HCT116 (cell line): ENCODE measurements at regions not wholly inside any gene's neighbourhood (a gene's known extent, or its start where the extent isn't known, plus 50 kb on each side); places are given as distances from the start of the nearest gene placed in this dataset.

ENCODE experiments used
- ATAC-seq: fragments of 200-7000 bp; cut with Tn5 transposase; 2 replicates; pipeline ENCODE4 v1.9.1; 2020; ENCODE audit warnings: mild to moderate bottlenecking, moderate library complexity
- BruUV-seq: library from RNA; stranded (reverse); fragments of 400-500 nt; replicated peaks from 2 replicates; lab custom pipeline; 2021; lab: Mats Ljungman, UMichigan
- CTCF ChIA-PET: fragments of 300-600 bp; sonication (Branson Sonifier 250); formaldehyde crosslinking; loops from one replicate; lab custom pipeline; 2021; ENCODE audit warnings: antibody characterized with exemption; lab: Charles Lee
- POLR2A ChIA-PET: fragments of 300-600, 350-600 bp; sonication (Branson Sonifier 250); formaldehyde crosslinking; loops from one replicate; lab custom pipeline; 2021; ENCODE audit warnings: antibody characterized with exemption; lab: Charles Lee
- RAD21 ChIA-PET, 2 experiments: fragments of 300-600 bp; sonication (Branson Sonifier 250); formaldehyde crosslinking; loops; one replicate each; lab custom pipeline; 2023; ENCODE audit warnings: low total read pairs in 2 of 2; ENCODE audit not compliant: uncharacterized antibody in 2 of 2, unreplicated experiment in 2 of 2, low non-redundant PET in 1 of 2; lab: Charles Lee
- DNase-seq: peaks from one replicate; pipeline ENCODE4 v3.0.0-alpha.2; 2010; ENCODE audit warnings: low read depth, low spot score
- H2AFZ ChIP-seq: fragments of 200-600 bp; shearing (Covaris generic), sonication (generic); 2 replicates; pipeline ENCODE4 v1.6.1; 2017; ENCODE audit warnings: low read depth, mixed run types, mixed read lengths, antibody characterized with exemption, low read length; ENCODE audit not compliant: poor library complexity, severe bottlenecking
- H3K27ac ChIP-seq: 2 replicates; pipeline ENCODE4 v1.5.1; 2012; ENCODE audit warnings: low read depth, low read length
- H3K27me3 ChIP-seq: fragments of 200-600 bp; sonication (generic); 2 replicates; pipeline ENCODE4 v1.6.1; 2016; ENCODE audit warnings: mixed run types, low read length, mixed read lengths; ENCODE audit not compliant: insufficient read depth
- H3K36me3 ChIP-seq, 2 experiments: fragments of 200-500 bp in 1 of 2; fragments of 200-600 bp in 1 of 2; sonication (Bioruptor generic) in 1 of 2; sonication (generic) in 1 of 2; 2 replicates each; pipeline versions ENCODE4 v1.5.1 to v1.6.1; 2014 to 2016; ENCODE audit warnings: low read length in 2 of 2, inconsistent platforms in 1 of 2, mixed read lengths in 1 of 2, mixed run types in 1 of 2; ENCODE audit not compliant: insufficient read depth in 2 of 2, control insufficient read depth in 1 of 2
- H3K4me1 ChIP-seq, 2 experiments: fragments of 200-600 bp in 1 of 2; sonication (generic) in 1 of 2; 2 replicates each; pipeline versions ENCODE4 v1.5.1 to v1.6.1; 2012 to 2017; ENCODE audit warnings: low read length in 2 of 2, inconsistent platforms in 1 of 2, mild to moderate bottlenecking in 1 of 2, mixed read lengths in 1 of 2, mixed run types in 1 of 2, moderate library complexity in 1 of 2; ENCODE audit not compliant: insufficient read depth in 2 of 2, control insufficient read depth in 1 of 2
- H3K4me2 ChIP-seq: fragments of 200-600 bp; sonication (generic); 2 replicates; pipeline ENCODE4 v1.6.1; 2017; ENCODE audit warnings: mixed run types, low read length, mixed read lengths
- H3K4me3 ChIP-seq, 2 experiments: fragments of 200-600 bp in 1 of 2; sonication (generic) in 1 of 2; replicated peaks in 1 of 2; 2 replicates each; pipeline ENCODE4 v1.5.1; 2011 to 2016; ENCODE audit warnings: low read length in 2 of 2, control low read depth in 1 of 2, low read depth in 1 of 2, mild to moderate bottlenecking in 1 of 2, mixed read lengths in 1 of 2, mixed run types in 1 of 2
- H3K79me2 ChIP-seq: fragments of 200-600 bp; sonication (generic); 2 replicates; pipeline ENCODE4 v1.6.1; 2017; ENCODE audit warnings: mild to moderate bottlenecking, mixed run types, low read length, moderate library complexity, mixed read lengths; ENCODE audit not compliant: insufficient read depth
- H3K9ac ChIP-seq: fragments of 200-600 bp; sonication (generic); 2 replicates; pipeline ENCODE4 v1.6.1; 2016; ENCODE audit warnings: low read length, mixed read lengths
- H3K9me2 ChIP-seq: fragments of 200-600 bp; sonication (generic), shearing (Covaris generic); 2 replicates; pipeline ENCODE4 v1.6.1; 2017; ENCODE audit warnings: mixed run types, mild to moderate bottlenecking, moderate library complexity; ENCODE audit not compliant: insufficient read depth
- H3K9me3 ChIP-seq, 2 experiments: fragments of 200-500 bp in 1 of 2; fragments of 200-600 bp in 1 of 2; sonication (Bioruptor generic) in 1 of 2; sonication (generic) in 1 of 2; 2 replicates each; pipeline ENCODE4 v1.6.1; 2014 to 2017; ENCODE audit warnings: low read length in 2 of 2, mixed read lengths in 2 of 2, inconsistent platforms in 1 of 2, low read depth in 1 of 2, mild to moderate bottlenecking in 1 of 2, mixed run types in 1 of 2, moderate library complexity in 1 of 2; ENCODE audit not compliant: control insufficient read depth in 1 of 2, insufficient read depth in 1 of 2
- H4K20me1 ChIP-seq: fragments of 200-600 bp; sonication (generic), shearing (Covaris generic); 2 replicates; pipeline ENCODE4 v1.6.1; 2017; ENCODE audit warnings: mixed run types, mild to moderate bottlenecking, moderate library complexity; ENCODE audit not compliant: insufficient read depth
- ATF3 ChIP-seq: IDR thresholded peaks from 2 replicates; pipeline ENCODE4 v1.6.1; 2012
- CTCF ChIP-seq, 3 experiments: fragments of 200-600 bp in 1 of 3; sonication (generic) in 1 of 3; IDR thresholded peaks in 2 of 3; conservative IDR thresholded peaks in 1 of 3; 2 replicates each; pipeline ENCODE4 v1.5.1; 2012 to 2017; ENCODE audit warnings: low read depth in 2 of 3, low read length in 2 of 3, antibody characterized with exemption in 1 of 3, borderline replicate concordance in 1 of 3, control low read depth in 1 of 3, mild to moderate bottlenecking in 1 of 3, mixed read lengths in 1 of 3, mixed run types in 1 of 3, moderate library complexity in 1 of 3; ENCODE audit not compliant: insufficient read depth in 1 of 3
- EGR1 ChIP-seq: IDR thresholded peaks from 2 replicates; pipeline ENCODE4 v1.6.1; 2012; ENCODE audit warnings: low read depth
- ELF1 ChIP-seq: IDR thresholded peaks from 2 replicates; pipeline ENCODE4 v1.6.1; 2012; ENCODE audit warnings: low read depth, borderline replicate concordance
- JUND ChIP-seq: IDR thresholded peaks from 2 replicates; pipeline ENCODE4 v1.6.1; 2012
- POLR2A ChIP-seq: IDR thresholded peaks from 2 replicates; pipeline ENCODE4 v1.7.0; 2011; ENCODE audit warnings: borderline replicate concordance; ENCODE audit not compliant: insufficient read depth, insufficient read length; ENCODE audit errors: extremely low read depth
- REST ChIP-seq: IDR thresholded peaks from 2 replicates; pipeline ENCODE4 v1.6.1; 2012; ENCODE audit warnings: low read depth
- SIN3A ChIP-seq: IDR thresholded peaks from 2 replicates; pipeline ENCODE4 v1.6.1; 2012; ENCODE audit warnings: low read depth
- SRF ChIP-seq: IDR thresholded peaks from 2 replicates; pipeline ENCODE4 v1.6.1; 2012; ENCODE audit warnings: low read depth
- TCF7L2 ChIP-seq: IDR thresholded peaks from 2 replicates; pipeline ENCODE4 v1.7.0; 2011; ENCODE audit warnings: borderline replicate concordance, inconsistent platforms; ENCODE audit not compliant: insufficient read depth, insufficient read length; ENCODE audit errors: extremely low read depth
- YY1 ChIP-seq: IDR thresholded peaks from 2 replicates; pipeline ENCODE4 v1.6.1; 2011; ENCODE audit warnings: low read length, low read depth, moderate library complexity, mild to moderate bottlenecking; ENCODE audit not compliant: insufficient replicate concordance; ENCODE audit errors: extremely low read depth
- ZBTB33 ChIP-seq: IDR thresholded peaks from 2 replicates; pipeline ENCODE4 v1.6.1; 2011; ENCODE audit warnings: mild to moderate bottlenecking, low read length, moderate library complexity; ENCODE audit not compliant: insufficient replicate concordance; ENCODE audit errors: extremely low read depth
- ZFX ChIP-seq: fragments of 450-650 bp; IDR thresholded peaks from 2 replicates; pipeline ENCODE4 v1.6.1; 2017
- ZNF274 ChIP-seq: fragments of 200-500 bp; sonication (Bioruptor generic); IDR thresholded peaks from 2 replicates; pipeline ENCODE4 v1.6.1; 2014; ENCODE audit warnings: mild to moderate bottlenecking, low read depth, low read length, inconsistent platforms
- intact Hi-C: fragments of 100-400 bp; cut with micrococcal nuclease; formaldehyde crosslinking; loops from 2 replicates; pipeline ENCODE4 v1.10.0; 2022

- Histone ChIP-seq H3K4me1 (peaks cover 0 to 9% of the 10 kb centered on the region in 2 experiments; a peak in 2 of 4 replicates), H4K20me1 (no peaks in the 10 kb centered on the region), H3K9ac (no peak overlapping the region), H3K9me3 (no peaks in the 10 kb centered on the region), H3K9me2 (no peaks in the 10 kb centered on the region), H2AFZ (no peak overlapping the region), H3K4me2 (no peak overlapping the region), H3K4me3 (no peak overlapping the region), H3K27ac (no peak overlapping the region), H3K79me2 (no peaks in the 10 kb centered on the region), H3K36me3 (no peaks in the 10 kb centered on the region), H3K27me3 (no peaks in the 10 kb centered on the region)
- intact Hi-C loops, result no loop called here
- ChIA-PET POLR2A (no interaction called here), CTCF (no interaction called here), RAD21 (no interaction called here)
- DNase-seq (no peak), ATAC-seq (no peak)
- TF ChIP-seq CTCF (IDR thresholded peaks at IDR 0.05 in 2 of 3, conservative IDR thresholded peaks at IDR 0.05 in 1 of 3; ENCODE audit: borderline replicate concordance in 1 of 3, insufficient read depth in 1 of 3, low read depth in 2 of 3, low read length in 2 of 3) (no peak), EGR1 (no peak), YY1 (no peak), ATF3 (no peak), POLR2A (no peak), ZFX (no peak), ELF1 (no peak), SRF (no peak), ZNF274 (no peak), REST (no peak), SIN3A (no peak), JUND (no peak), TCF7L2 (no peak), ZBTB33 (no peak)
- no TSS peak for BruUV-seq
Observed at GRCh38 chr1:221601166-221601565, 140.7 kb downstream of the DUSP10 start.
